ENCODE measurements at regions not wholly inside any gene's neighbourhood (a gene's known extent, or its start where the extent isn't known, plus 50 kb on each side); places are given as distances from the start of the nearest gene placed in this dataset.

- Histone ChIP-seq H3K27ac (ENCODE audit: extremely low read length, insufficient read depth, low read length) (no peak overlapping the region), H3K27me3 (ENCODE audit: control insufficient read depth in 1 of 2, insufficient read depth in 2 of 2, low read length in 2 of 2) (no peaks in the 10 kb centered on the region), H3K36me3 (replicated peaks in 1 of 2; ENCODE audit: control insufficient read depth in 1 of 2, insufficient read depth in 2 of 2, low read length in 2 of 2) (no peaks in the 10 kb centered on the region), H2AFZ (ENCODE audit: low read length) (no peak overlapping the region), H3K9ac (ENCODE audit: insufficient read depth, low read depth, low read length) (no peak overlapping the region), H3K4me1 (ENCODE audit: insufficient read depth, low read length) (no peaks in the 10 kb centered on the region), H3K4me3 (replicated peaks in 1 of 3; ENCODE audit: insufficient read depth in 1 of 3, low read depth in 2 of 3, low read length in 3 of 3) (no peak overlapping the region), H3K9me3 (ENCODE audit: low read length) (peaks cover 69% of the 10 kb centered on the region), H4K20me1 (ENCODE audit: insufficient read depth, low read length) (no peaks in the 10 kb centered on the region), H3K79me2 (ENCODE audit: insufficient read depth, low read length) (no peaks in the 10 kb centered on the region), H3K4me2 (ENCODE audit: low read depth, low read length) (no peak overlapping the region)
- ChIA-PET CTCF (ENCODE audit: low intra/inter-chr PET ratio, low total read pairs) (no interaction called here), POLR2A (no interaction called here)
- TF ChIP-seq ZNF17 (CRISPR knock-in tag; IDR thresholded peaks at IDR 0.05), result no peak
- no peak for TF ChIP-seq ZNF562 (CRISPR knock-in tag; IDR thresholded peaks at IDR 0.05; ENCODE audit: borderline replicate concordance)
- TF ChIP-seq BATF2 (CRISPR knock-in tag; IDR thresholded peaks at IDR 0.05), result no peak
- TF ChIP-seq ZNF142 (CRISPR knock-in tag; IDR thresholded peaks at IDR 0.05), result no peak
- no peak for TF ChIP-seq HOMEZ (CRISPR knock-in tag; IDR thresholded peaks at IDR 0.05; ENCODE audit: low read depth)
- TF ChIP-seq CSRNP1 (CRISPR knock-in tag; IDR thresholded peaks at IDR 0.05), result no peak
- TF ChIP-seq ZNF503 (CRISPR knock-in tag; IDR thresholded peaks at IDR 0.05), result no peak
- TF ChIP-seq ZBTB7A (CRISPR knock-in tag; IDR thresholded peaks at IDR 0.05), result no peak
- TF ChIP-seq KDM6A (CRISPR knock-in tag; IDR thresholded peaks at IDR 0.05; ENCODE audit: low read depth), result no peak
- no peak for TF ChIP-seq ZNF256 (CRISPR knock-in tag; conservative IDR thresholded peaks at IDR 0.05)
- DNase-seq (ENCODE audit: low spot score), result no peak
- WGBS (ENCODE audit: low lambda C conversion rate), result 19% methylated on average over 6 of the region's 6 CpGs
- intact Hi-C loops (cut with micrococcal nuclease; ENCODE audit: unreplicated experiment) (no loop called here), in situ Hi-C loops (cut with HindIII; ENCODE audit: extremely low pct_ligation_motif_present, low pct_unique_long_range_greater_than_20kb) (no loop called here)
- no TSS peak for BruUV-seq (replicated peaks)
- no peak for FAIRE-seq
- ATAC-seq, result no peak
Measured at GRCh38 chr15:95734422-95735316, 595.8 kb upstream of the NR2F2 start.
